Neutrophil (primary cell): ENCODE measurements at regions not wholly inside any gene's neighbourhood (a gene's known extent, or its start where the extent isn't known, plus 50 kb on each side); places are given as distances from the start of the nearest gene placed in this dataset.

ENCODE experiments used
- H3K27ac ChIP-seq: fragments of 200-600 bp; sonication (generic); 2 replicates; pipeline ENCODE4 v1.5.1; 2016; ENCODE audit warnings: mild to moderate bottlenecking, moderate library complexity
- H3K27me3 ChIP-seq: fragments of 200-600 bp; sonication (generic); 2 replicates; pipeline ENCODE4 v1.6.0; 2016; ENCODE audit warnings: mild to moderate bottlenecking
- H3K36me3 ChIP-seq: fragments of 200-600 bp; sonication (generic); 2 replicates; pipeline ENCODE4 v1.5.1; 2017
- H3K4me1 ChIP-seq, 2 experiments: fragments of 200-600 bp in 1 of 2; sonication (generic) in 1 of 2; 1 replicate in 1 of 2; 2 replicates in 1 of 2; pipeline versions ENCODE4 v1.5.1 to v1.6.1; 2013 to 2016; ENCODE audit warnings: low read depth in 1 of 2, low read length in 1 of 2, mild to moderate bottlenecking in 1 of 2, moderate library complexity in 1 of 2; ENCODE audit not compliant: control insufficient read depth in 1 of 2, insufficient read depth in 1 of 2
- H3K4me3 ChIP-seq, 2 experiments: fragments of 200-600 bp in 1 of 2; sonication (generic) in 1 of 2; 1 replicate in 1 of 2; 2 replicates in 1 of 2; pipeline ENCODE4 v1.5.1; 2013 to 2016; ENCODE audit warnings: low read depth in 1 of 2, low read length in 1 of 2, mild to moderate bottlenecking in 1 of 2, moderate library complexity in 1 of 2
- H3K9me3 ChIP-seq: fragments of 200-600 bp; sonication (generic); 2 replicates; pipeline ENCODE4 v1.5.1; 2016
- CTCF ChIP-seq: fragments of 200-600 bp; sonication (generic); IDR thresholded peaks from 2 replicates; pipeline ENCODE4 v1.5.1; 2016; ENCODE audit warnings: antibody characterized with exemption

GRCh38 chr1:194903524-194903923 is 1704.7 kb downstream of the KCNT2 start:
- Histone ChIP-seq H3K27ac (no peak overlapping the region), H3K9me3 (no peaks in the 10 kb centered on the region), H3K4me3 (no peak overlapping the region), H3K36me3 (no peaks in the 10 kb centered on the region), H3K4me1 (no peaks in the 10 kb centered on the region), H3K27me3 (no peaks in the 10 kb centered on the region)
- TF ChIP-seq CTCF = no peak

- H3K27ac ChIP-seq = no peak overlapping the region
- H3K36me3 ChIP-seq = no peaks in the 10 kb centered on the region
- no peak overlapping the region for H3K4me3 ChIP-seq
- H3K9me3 ChIP-seq = no peaks in the 10 kb centered on the region
- no peak for TF ChIP-seq CTCF
- no peaks in the 10 kb centered on the region for H3K4me1 ChIP-seq
- H3K27me3 ChIP-seq = no peaks in the 10 kb centered on the region
These were observed 1702.9 kb upstream of the B3GALT2 start for GRCh38 chr1:194889310-194889709.

- Histone ChIP-seq H3K4me1 (no peaks in the 10 kb centered on the region), H3K36me3 (no peaks in the 10 kb centered on the region), H3K27ac (no peak overlapping the region), H3K4me3 (no peak overlapping the region), H3K27me3 (no peaks in the 10 kb centered on the region), H3K9me3 (no peaks in the 10 kb centered on the region)
- TF ChIP-seq CTCF = no peak
These were observed 1684.4 kb upstream of the B3GALT2 start for GRCh38 chr1:194870860-194871259.

GRCh38 chr1:194866153-194866552 is 1679.7 kb upstream of the B3GALT2 start:
- Histone ChIP-seq H3K9me3 (no peaks in the 10 kb centered on the region), H3K27me3 (no peaks in the 10 kb centered on the region), H3K36me3 (no peaks in the 10 kb centered on the region), H3K27ac (no peak overlapping the region), H3K4me1 (no peaks in the 10 kb centered on the region), H3K4me3 (no peak overlapping the region)
- TF ChIP-seq CTCF = no peak

- no peaks in the 10 kb centered on the region for H3K9me3 ChIP-seq
- no peaks in the 10 kb centered on the region for H3K36me3 ChIP-seq
- H3K4me1 ChIP-seq = no peaks in the 10 kb centered on the region
- no peak for TF ChIP-seq CTCF
- H3K27ac ChIP-seq = no peak overlapping the region
- no peaks in the 10 kb centered on the region for H3K27me3 ChIP-seq
- no peak overlapping the region for H3K4me3 ChIP-seq
These were observed 1679.0 kb upstream of the B3GALT2 start for GRCh38 chr1:194865383-194865782.

- Histone ChIP-seq H3K36me3 (no peaks in the 10 kb centered on the region), H3K4me3 (no peak overlapping the region), H3K9me3 (no peaks in the 10 kb centered on the region), H3K27ac (no peak overlapping the region), H3K4me1 (no peaks in the 10 kb centered on the region), H3K27me3 (no peaks in the 10 kb centered on the region)
- TF ChIP-seq CTCF = no peak
These were observed 1675.7 kb upstream of the B3GALT2 start for GRCh38 chr1:194862129-194862528.
